SK-N-SH (cell line): ENCODE measurements at regions not wholly inside any gene's neighbourhood (a gene's known extent, or its start where the extent isn't known, plus 50 kb on each side); places are given as distances from the start of the nearest gene placed in this dataset.

ENCODE experiments used
- CTCF ChIA-PET: fragments of 300-600, 350-600 bp; formaldehyde crosslinking; extraction: SDS; loops from one replicate; lab custom pipeline; 2021; lab: Yijun Ruan, JAX
- POLR2A ChIA-PET: fragments of 350-600 bp; sonication (Branson Sonifier 250); formaldehyde crosslinking; extraction: SDS; loops from one replicate; lab custom pipeline; 2020; ENCODE audit warnings: antibody characterized with exemption, inconsistent platforms; lab: Yijun Ruan, JAX
- DNase-seq: peaks from one replicate; pipeline ENCODE4 v3.0.0; 2012
- H2AFZ ChIP-seq: fragments of 200-600 bp; sonication (generic); 2 replicates; pipeline ENCODE4 v1.8.1; 2016; ENCODE audit warnings: antibody characterized with exemption, mild to moderate bottlenecking, low read depth
- H3F3A ChIP-seq: fragments of 200-600 bp; sonication (generic); replicated peaks from 2 replicates; pipeline ENCODE3; 2016; ENCODE audit warnings: antibody characterized with exemption, mild to moderate bottlenecking; ENCODE audit not compliant: insufficient read depth
- H3K27ac ChIP-seq, 2 experiments: fragments of 200-500 bp in 1 of 2; fragments of 200-600 bp in 1 of 2; sonication (Bioruptor generic) in 1 of 2; sonication (generic), shearing (Covaris generic) in 1 of 2; 2 replicates each; pipeline versions ENCODE4 v1.5.1 to v1.6.1; 2014 to 2016; ENCODE audit warnings: low read depth in 2 of 2, inconsistent platforms in 1 of 2, low read length in 1 of 2, mild to moderate bottlenecking in 1 of 2, mixed read lengths in 1 of 2
- H3K27me3 ChIP-seq: fragments of 200-600 bp; sonication (generic), shearing (Covaris generic); 2 replicates; pipeline ENCODE4 v1.6.1; 2016; ENCODE audit warnings: mixed run types; ENCODE audit not compliant: insufficient read depth
- H3K36me3 ChIP-seq, 2 experiments: fragments of 200-500 bp in 1 of 2; fragments of 200-600 bp in 1 of 2; sonication (Bioruptor generic) in 1 of 2; sonication (generic) in 1 of 2; replicated peaks in 1 of 2; 2 replicates each; pipeline versions ENCODE3 to v1.5.1; 2014 to 2016; ENCODE audit warnings: low read length in 1 of 2, mild to moderate bottlenecking in 1 of 2; ENCODE audit not compliant: insufficient read depth in 2 of 2, control insufficient read depth in 1 of 2
- H3K4me1 ChIP-seq, 2 experiments: fragments of 200-500 bp in 1 of 2; fragments of 200-600 bp in 1 of 2; sonication (Bioruptor generic) in 1 of 2; sonication (generic), shearing (Covaris generic) in 1 of 2; 2 replicates each; pipeline versions ENCODE4 v1.5.1 to v1.6.1; 2014 to 2016; ENCODE audit warnings: low read depth in 1 of 2, low read length in 1 of 2, mixed run types in 1 of 2; ENCODE audit not compliant: insufficient read depth in 2 of 2, control insufficient read depth in 1 of 2
- H3K4me2 ChIP-seq: fragments of 200-600 bp; sonication (generic), shearing (Covaris generic); 2 replicates; pipeline ENCODE4 v1.6.1; 2017; ENCODE audit warnings: mixed run types
- H3K4me3 ChIP-seq, 2 experiments: fragments of 200-500 bp in 1 of 2; fragments of 200-600 bp in 1 of 2; sonication (Bioruptor generic) in 1 of 2; sonication (generic), shearing (Covaris generic) in 1 of 2; 2 replicates each; pipeline versions ENCODE4 v1.5.1 to v1.8.1; 2014 to 2016; ENCODE audit warnings: low read depth in 2 of 2, inconsistent platforms in 1 of 2, low read length in 1 of 2, mild to moderate bottlenecking in 1 of 2, mixed read lengths in 1 of 2, moderate library complexity in 1 of 2
- H3K79me2 ChIP-seq: fragments of 200-600 bp; sonication (generic); 2 replicates; pipeline ENCODE4 v1.8.1; 2017; ENCODE audit warnings: mild to moderate bottlenecking; ENCODE audit not compliant: insufficient read depth
- H3K9ac ChIP-seq: fragments of 200-600 bp; sonication (generic); 2 replicates; pipeline ENCODE4 v1.6.1; 2017; ENCODE audit warnings: mixed run types
- H3K9me2 ChIP-seq: fragments of 200-600 bp; sonication (generic); 2 replicates; pipeline ENCODE4 v1.6.1; 2017; ENCODE audit warnings: mixed run types
- H3K9me3 ChIP-seq: fragments of 200-600 bp; sonication (generic); 2 replicates; pipeline ENCODE4 v1.6.1; 2017; ENCODE audit warnings: mixed run types, mild to moderate bottlenecking, moderate library complexity
- H4K20me1 ChIP-seq: fragments of 200-600 bp; sonication (generic); 2 replicates; pipeline ENCODE4 v1.6.1; 2017; ENCODE audit warnings: mild to moderate bottlenecking, mixed run types; ENCODE audit not compliant: insufficient read depth
- EP300 ChIP-seq, 2 experiments: IDR thresholded peaks; 2 replicates each; pipeline versions ENCODE4 v1.4.0 to v1.6.1; 2012; ENCODE audit warnings: borderline replicate concordance in 1 of 2, low read depth in 1 of 2, low read length in 1 of 2
- FOXM1 ChIP-seq: IDR thresholded peaks from 2 replicates; pipeline ENCODE4 v1.4.0; 2012; ENCODE audit warnings: low read depth, mild to moderate bottlenecking
- JUND ChIP-seq: IDR thresholded peaks from 2 replicates; pipeline ENCODE4 v1.4.0; 2012
- NFIC ChIP-seq: IDR thresholded peaks from 2 replicates; pipeline ENCODE4 v1.4.0; 2012; ENCODE audit warnings: borderline replicate concordance
- NRF1 ChIP-seq: IDR thresholded peaks from 2 replicates; pipeline ENCODE4 v1.6.1; 2012; ENCODE audit warnings: low read depth, mild to moderate bottlenecking, low read length
- PBX3 ChIP-seq: IDR thresholded peaks from 2 replicates; pipeline ENCODE4; 2012
- POLR2AphosphoS5 ChIP-seq: IDR thresholded peaks from 2 replicates; pipeline ENCODE4 v1.6.1; 2012; ENCODE audit warnings: low read depth, low read length
- RAD21 ChIP-seq: IDR thresholded peaks from 2 replicates; pipeline ENCODE4 v1.6.1; 2012; ENCODE audit warnings: mild to moderate bottlenecking, low read length
- RCOR1 ChIP-seq: fragments of 150-350 bp; IDR thresholded peaks from 2 replicates; pipeline ENCODE4 v1.6.1; 2017; ENCODE audit warnings: antibody characterized with exemption, low read length
- TAF1 ChIP-seq: IDR thresholded peaks from 2 replicates; pipeline ENCODE4 v1.6.1; 2012; ENCODE audit warnings: low read depth, mild to moderate bottlenecking, low read length, moderate library complexity, borderline replicate concordance
- TEAD4 ChIP-seq: IDR thresholded peaks from 2 replicates; pipeline ENCODE4 v1.4.0; 2012; ENCODE audit warnings: mild to moderate bottlenecking, borderline replicate concordance; ENCODE audit not compliant: insufficient read depth
- YY1 ChIP-seq: IDR thresholded peaks from 2 replicates; pipeline ENCODE4 v1.4.0; 2012; ENCODE audit warnings: low read depth, mild to moderate bottlenecking
- WGBS: methylation state at CpG from one replicate; pipeline ENCODE4 v1.1.6; 2017; ENCODE audit warnings: low lambda C conversion rate; 5-methylcytosine and 5-hydroxymethylcytosine counted together
- TF ChIP-seq, protein P1 (sequence below): IDR thresholded peaks from 2 replicates; pipeline ENCODE4 v1.4.0; 2012; ENCODE audit warnings: low read depth, borderline replicate concordance
- TF ChIP-seq, protein P2 (sequence below): IDR thresholded peaks from 2 replicates; pipeline ENCODE4 v1.4.0; 2012; ENCODE audit warnings: low read depth, borderline replicate concordance
- TF ChIP-seq, protein P3 (sequence below): fragments of 150-350 bp; IDR thresholded peaks from 2 replicates; pipeline ENCODE4 v1.6.1; 2016; ENCODE audit warnings: mild to moderate bottlenecking, low read depth, low read length
- TF ChIP-seq, protein P4 (sequence below): IDR thresholded peaks from 2 replicates; pipeline ENCODE4 v1.4.0; 2012; ENCODE audit warnings: low read depth

- no peak for TF ChIP-seq RAD21
- no peak for TF ChIP-seq FOXM1
- TF ChIP-seq, protein P1, sequence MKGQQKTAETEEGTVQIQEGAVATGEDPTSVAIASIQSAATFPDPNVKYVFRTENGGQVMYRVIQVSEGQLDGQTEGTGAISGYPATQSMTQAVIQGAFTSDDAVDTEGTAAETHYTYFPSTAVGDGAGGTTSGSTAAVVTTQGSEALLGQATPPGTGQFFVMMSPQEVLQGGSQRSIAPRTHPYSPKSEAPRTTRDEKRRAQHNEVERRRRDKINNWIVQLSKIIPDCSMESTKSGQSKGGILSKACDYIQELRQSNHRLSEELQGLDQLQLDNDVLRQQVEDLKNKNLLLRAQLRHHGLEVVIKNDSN: no peak
Observed at GRCh38 chr7:145584401-145584800, 532.2 kb upstream of the CNTNAP2 start (continued).

- Histone ChIP-seq H3K4me1 (no peaks in the 10 kb centered on the region), H3K27me3 (no peaks in the 10 kb centered on the region), H3F3A (no peaks in the 10 kb centered on the region), H3K4me2 (no peak overlapping the region), H3K27ac (no peak overlapping the region), H2AFZ (no peak overlapping the region), H4K20me1 (no peaks in the 10 kb centered on the region), H3K4me3 (no peak overlapping the region), H3K9ac (no peak overlapping the region), H3K9me2 (no peaks in the 10 kb centered on the region; the same call in 1 of the 2 replicates), H3K9me3 (peaks cover 25% of the 10 kb centered on the region), H3K36me3 (no peaks in the 10 kb centered on the region), H3K79me2 (no peaks in the 10 kb centered on the region)
- no peak for DNase-seq
- CTCF ChIA-PET: no interaction called here
- no peak for TF ChIP-seq NFIC
- TF ChIP-seq JUND: no peak
- POLR2A ChIA-PET: no interaction called here
- WGBS: 44% methylated on average over 17 of the region's 17 CpGs
Observed at GRCh38 chr7:145582742-145583303, 533.8 kb upstream of the CNTNAP2 start.

DNA sequence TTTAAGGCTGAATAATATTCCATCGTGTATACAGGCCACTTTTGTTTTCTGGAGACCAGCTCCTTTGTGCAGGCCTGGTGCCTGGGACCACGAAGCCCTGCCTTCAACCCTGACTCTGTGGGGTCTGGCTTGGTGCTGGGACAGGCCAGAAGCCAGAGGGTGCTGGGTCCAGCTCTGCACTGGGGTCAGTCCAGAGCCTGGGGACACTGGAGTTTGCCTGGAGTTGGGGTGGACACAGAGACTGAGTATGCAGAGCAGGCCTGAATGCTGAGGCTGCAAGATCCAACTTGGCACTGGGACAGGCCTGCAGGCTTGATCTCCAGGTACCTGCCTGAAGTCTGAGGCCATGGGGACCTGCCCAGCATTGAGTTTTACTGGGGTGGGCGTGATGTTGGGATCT is 558.8 kb upstream of the CNTNAP2 start:
- DNase-seq: no peak
- no peaks in the 10 kb centered on the region for H4K20me1 ChIP-seq
- no peak overlapping the region for H3K9ac ChIP-seq
- H3K9me2 ChIP-seq: no peaks in the 10 kb centered on the region
- no peak overlapping the region for H3K4me3 ChIP-seq
- H3K27ac ChIP-seq: no peak overlapping the region
- no peak for TF ChIP-seq TAF1
- TF ChIP-seq NRF1: no peak
- TF ChIP-seq POLR2AphosphoS5: no peak
- TF ChIP-seq, protein P2, sequence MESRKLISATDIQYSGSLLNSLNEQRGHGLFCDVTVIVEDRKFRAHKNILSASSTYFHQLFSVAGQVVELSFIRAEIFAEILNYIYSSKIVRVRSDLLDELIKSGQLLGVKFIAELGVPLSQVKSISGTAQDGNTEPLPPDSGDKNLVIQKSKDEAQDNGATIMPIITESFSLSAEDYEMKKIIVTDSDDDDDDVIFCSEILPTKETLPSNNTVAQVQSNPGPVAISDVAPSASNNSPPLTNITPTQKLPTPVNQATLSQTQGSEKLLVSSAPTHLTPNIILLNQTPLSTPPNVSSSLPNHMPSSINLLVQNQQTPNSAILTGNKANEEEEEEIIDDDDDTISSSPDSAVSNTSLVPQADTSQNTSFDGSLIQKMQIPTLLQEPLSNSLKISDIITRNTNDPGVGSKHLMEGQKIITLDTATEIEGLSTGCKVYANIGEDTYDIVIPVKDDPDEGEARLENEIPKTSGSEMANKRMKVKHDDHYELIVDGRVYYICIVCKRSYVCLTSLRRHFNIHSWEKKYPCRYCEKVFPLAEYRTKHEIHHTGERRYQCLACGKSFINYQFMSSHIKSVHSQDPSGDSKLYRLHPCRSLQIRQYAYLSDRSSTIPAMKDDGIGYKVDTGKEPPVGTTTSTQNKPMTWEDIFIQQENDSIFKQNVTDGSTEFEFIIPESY: no peak
- TF ChIP-seq YY1: no peak
- no peak for TF ChIP-seq TEAD4
- TF ChIP-seq RCOR1: no peak
- no peak for TF ChIP-seq NFIC
- TF ChIP-seq, protein P3, sequence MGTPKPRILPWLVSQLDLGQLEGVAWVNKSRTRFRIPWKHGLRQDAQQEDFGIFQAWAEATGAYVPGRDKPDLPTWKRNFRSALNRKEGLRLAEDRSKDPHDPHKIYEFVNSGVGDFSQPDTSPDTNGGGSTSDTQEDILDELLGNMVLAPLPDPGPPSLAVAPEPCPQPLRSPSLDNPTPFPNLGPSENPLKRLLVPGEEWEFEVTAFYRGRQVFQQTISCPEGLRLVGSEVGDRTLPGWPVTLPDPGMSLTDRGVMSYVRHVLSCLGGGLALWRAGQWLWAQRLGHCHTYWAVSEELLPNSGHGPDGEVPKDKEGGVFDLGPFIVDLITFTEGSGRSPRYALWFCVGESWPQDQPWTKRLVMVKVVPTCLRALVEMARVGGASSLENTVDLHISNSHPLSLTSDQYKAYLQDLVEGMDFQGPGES: no peak
- TF ChIP-seq PBX3: no peak
- TF ChIP-seq, protein P4, sequence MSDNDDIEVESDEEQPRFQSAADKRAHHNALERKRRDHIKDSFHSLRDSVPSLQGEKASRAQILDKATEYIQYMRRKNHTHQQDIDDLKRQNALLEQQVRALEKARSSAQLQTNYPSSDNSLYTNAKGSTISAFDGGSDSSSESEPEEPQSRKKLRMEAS: no peak
- TF ChIP-seq JUND: no peak
- TF ChIP-seq EP300 (IDR thresholded peaks at IDR 0.05; ENCODE audit: borderline replicate concordance in 1 of 2, low read depth in 1 of 2, low read length in 1 of 2): no peak
- WGBS: 1% methylated on average over 3 of the region's 3 CpGs
- no peaks in the 10 kb centered on the region for H3K36me3 ChIP-seq
- no peaks in the 10 kb centered on the region for H3K27me3 ChIP-seq
- H3K4me2 ChIP-seq: no peak overlapping the region
- POLR2A ChIA-PET: no interaction called here
- H3K79me2 ChIP-seq: no peaks in the 10 kb centered on the region
- H3F3A ChIP-seq: no peaks in the 10 kb centered on the region
- peaks cover 13% of the 10 kb centered on the region; the same call in 1 of the 2 replicates for H3K9me3 ChIP-seq
- CTCF ChIA-PET: no interaction called here
- H2AFZ ChIP-seq: no peak overlapping the region
- no peaks in the 10 kb centered on the region for H3K4me1 ChIP-seq
